ENCODE measurements at regions not wholly inside any gene's neighbourhood (a gene's known extent, or its start where the extent isn't known, plus 50 kb on each side); places are given as distances from the start of the nearest gene placed in this dataset.

GRCh38 chrX:15915959-15916703, 61.5 kb upstream of the AP1S2 start:
- DNase-seq (ENCODE audit: low spot score), result no peak

GRCh38 chrX:15914486-15914885, 59.9 kb upstream of the AP1S2 start:
- no peak for DNase-seq (ENCODE audit: low spot score)

GRCh38 chrX:15913146-15913545, 58.5 kb upstream of the AP1S2 start:
- no peak for DNase-seq (ENCODE audit: low spot score)

GRCh38 chrX:15911734-15912550, 57.3 kb upstream of the AP1S2 start:
- DNase-seq (ENCODE audit: low spot score), result no peak

GRCh38 chrX:15909605-15910004, 55.0 kb upstream of the AP1S2 start:
- DNase-seq (ENCODE audit: low spot score), result no peak

GRCh38 chrX:15908603-15909290, 54.1 kb upstream of the AP1S2 start:
- no peak for DNase-seq (ENCODE audit: low spot score)

GRCh38 chrX:15906041-15906943, 51.7 kb upstream of the AP1S2 start:
- no peak for DNase-seq (ENCODE audit: low spot score)

All from AG08396 (cell line).